HG02678 (cell line): ENCODE measurements at regions not wholly inside any gene's neighbourhood (a gene's known extent, or its start where the extent isn't known, plus 50 kb on each side); places are given as distances from the start of the nearest gene placed in this dataset.

Experiments
- ATAC-seq: cut with Tn5 transposase; IDR thresholded peaks from one replicate; pipeline ENCODE4 v1.9.1; 2021; ENCODE audit warnings: mild to moderate bottlenecking, moderate library complexity; ENCODE audit not compliant: unreplicated experiment

DNA sequence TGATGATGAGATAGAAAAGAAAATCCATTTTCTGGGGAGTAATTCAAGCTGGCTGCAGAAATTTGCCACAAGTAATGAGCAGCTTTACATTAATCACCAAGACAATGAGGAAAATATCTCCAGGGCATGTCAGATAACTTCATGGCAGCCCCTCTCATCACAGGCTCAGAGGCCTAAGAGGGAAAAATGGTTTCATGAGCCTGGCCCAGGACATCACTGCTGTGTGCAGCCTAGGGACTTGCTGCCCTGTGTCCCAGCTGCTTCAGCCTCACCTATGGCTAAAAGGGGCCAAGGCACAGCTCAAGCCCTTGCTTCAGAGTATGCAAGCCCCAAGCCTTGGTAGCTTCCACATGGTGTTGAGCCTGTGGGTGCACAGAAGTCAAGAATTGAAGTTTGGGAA lies 161.7 kb downstream of the OPA1 start:
- no peak for ATAC-seq

DNA sequence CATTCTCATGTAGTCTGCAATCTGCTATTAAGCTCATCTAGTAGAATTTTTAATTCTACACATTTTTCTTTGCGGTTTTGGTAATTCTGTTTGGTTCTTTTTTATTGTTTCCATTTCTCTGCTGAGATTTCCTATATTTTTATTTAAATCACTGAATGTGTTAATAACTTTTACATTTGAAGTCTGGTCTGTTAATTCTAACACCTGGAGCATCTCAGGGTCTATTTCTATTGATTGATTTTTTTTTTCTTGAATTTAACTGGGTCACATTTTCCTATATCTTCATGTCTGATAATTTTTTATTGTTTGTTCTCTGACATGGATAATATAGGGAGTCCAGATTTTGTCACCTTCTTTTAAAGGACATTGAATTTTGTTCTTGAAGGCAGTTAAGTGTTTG lies 163.5 kb downstream of the OPA1 start:
- ATAC-seq = no peak

DNA sequence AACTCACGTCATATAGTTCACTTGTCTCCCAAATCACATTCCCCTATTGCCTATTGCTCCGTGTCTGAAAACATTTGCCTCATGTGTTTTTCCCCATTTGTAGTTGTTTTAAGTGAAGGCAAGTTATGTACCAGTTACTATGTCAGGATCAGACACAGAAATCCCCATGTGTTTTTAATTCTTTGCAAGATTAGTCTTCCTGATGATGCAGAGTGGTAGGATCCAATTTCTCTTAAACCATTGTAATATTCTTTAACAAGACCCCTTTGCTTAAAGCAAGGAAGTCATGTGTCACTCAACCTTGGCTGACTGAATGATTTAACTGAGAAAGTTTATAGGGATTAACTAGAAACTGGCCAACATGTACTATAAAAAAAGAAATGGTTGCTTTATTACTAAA lies 164.4 kb downstream of the OPA1 start:
- ATAC-seq = no peak

DNA sequence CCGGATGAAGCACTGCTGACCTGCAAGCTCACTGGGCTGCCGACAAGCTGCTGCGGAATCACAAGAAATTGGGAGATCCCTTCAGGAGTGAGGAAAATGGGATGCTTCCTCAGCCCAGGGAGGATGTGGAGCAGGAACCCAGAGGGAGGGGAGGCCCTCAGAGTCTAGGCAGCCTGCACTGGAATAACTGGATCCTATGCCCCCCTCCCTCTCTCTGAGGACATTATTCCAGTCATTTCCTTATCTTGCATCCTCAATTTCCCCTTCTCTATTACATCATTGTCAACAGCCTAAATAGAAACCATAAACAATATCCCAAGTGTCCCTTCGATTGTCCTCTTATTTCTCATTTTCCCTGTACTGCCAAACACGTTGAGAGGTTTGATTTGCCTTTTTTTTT lies 169.0 kb downstream of the OPA1 start:
- no peak for ATAC-seq

DNA sequence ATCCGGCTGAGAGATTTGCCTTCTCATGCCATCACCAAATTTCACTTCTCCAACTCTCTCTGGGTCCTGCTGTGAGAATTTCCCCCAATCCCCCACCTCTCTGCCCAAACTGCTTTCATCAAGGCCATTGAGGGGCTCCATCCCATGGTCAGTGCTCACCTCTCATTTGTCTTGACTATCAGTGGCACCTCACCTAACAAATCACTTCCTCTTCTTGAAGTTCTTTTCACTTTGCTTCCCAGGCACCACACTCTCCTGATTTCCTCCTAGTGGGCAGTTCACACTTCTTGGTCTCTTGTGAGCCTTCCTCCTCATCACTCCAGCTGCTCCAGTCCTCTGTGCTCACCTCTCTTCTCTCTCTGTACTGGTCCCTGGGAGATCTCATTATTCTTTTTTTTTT lies 169.6 kb downstream of the OPA1 start:
- no peak for ATAC-seq

DNA sequence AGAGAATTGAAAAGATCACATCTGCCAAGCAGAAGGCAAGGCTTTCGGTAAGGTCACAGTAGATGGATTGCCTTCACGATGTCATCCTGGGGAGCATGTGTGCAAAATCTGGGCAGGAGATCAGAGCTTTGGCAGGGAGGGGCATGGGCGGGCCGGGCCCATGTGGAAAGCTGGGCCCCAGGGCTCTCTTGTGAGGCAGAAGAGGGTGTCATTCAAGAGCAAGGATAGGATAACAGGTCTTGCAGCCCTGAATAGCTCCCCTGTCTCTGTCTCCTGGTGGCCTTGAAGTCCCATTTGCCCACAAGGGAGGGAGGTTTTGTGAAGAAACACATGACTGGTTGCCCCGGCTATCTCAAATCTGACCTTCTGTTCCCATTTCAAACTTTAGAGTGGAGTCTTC lies 172.0 kb downstream of the OPA1 start:
- ATAC-seq = no peak

DNA sequence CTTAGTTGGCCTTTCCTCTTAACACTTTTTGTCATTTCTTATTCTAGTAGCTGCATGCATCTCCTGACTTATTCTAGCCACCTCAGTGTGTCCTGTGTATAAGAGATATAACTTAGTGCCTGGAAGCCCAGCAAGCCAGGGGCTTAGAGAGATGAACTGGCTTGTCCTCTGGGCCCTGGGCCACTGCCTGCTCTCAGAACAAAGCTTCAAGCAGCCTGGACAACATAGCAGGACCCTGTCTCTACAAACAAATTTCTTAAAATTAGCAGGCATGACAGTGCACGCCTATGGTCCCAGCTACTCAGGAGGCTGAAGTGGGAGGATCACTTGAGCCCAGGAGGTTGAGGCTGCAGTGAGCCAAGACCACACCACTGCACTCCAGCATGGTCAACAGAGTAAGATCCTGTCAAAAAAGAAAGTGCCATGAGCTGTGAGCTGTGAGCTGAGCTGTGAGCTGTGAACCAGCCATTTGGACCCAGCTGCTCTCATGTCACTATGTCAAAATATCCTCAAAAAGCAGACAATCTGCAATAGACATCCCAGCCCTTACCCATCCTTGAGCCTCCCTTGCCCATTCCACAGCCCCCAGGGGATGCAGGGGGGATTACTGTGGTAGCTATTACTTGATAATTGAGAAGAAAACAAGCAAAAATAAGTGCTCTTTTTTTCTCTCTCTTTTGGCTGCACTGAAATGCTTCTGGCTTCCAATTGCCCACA lies 174.5 kb downstream of the OPA1 start:
- ATAC-seq = no peak

DNA sequence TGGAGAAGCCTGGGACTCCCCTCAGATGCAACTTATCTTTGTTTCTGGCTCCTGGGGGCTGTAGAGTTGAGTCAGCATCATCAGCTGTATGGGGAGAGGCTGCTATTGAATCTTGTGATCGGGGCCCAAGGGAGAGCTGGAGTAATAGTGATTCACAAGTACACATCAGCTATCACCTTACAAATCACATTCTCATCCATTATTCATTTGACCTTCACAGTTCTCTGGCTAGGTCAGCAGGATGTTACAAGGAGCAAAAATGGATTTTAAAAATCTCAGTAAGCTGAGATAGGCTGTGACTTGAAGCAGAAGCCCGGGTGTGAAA lies 175.0 kb downstream of the OPA1 start:
- no peak for ATAC-seq

DNA sequence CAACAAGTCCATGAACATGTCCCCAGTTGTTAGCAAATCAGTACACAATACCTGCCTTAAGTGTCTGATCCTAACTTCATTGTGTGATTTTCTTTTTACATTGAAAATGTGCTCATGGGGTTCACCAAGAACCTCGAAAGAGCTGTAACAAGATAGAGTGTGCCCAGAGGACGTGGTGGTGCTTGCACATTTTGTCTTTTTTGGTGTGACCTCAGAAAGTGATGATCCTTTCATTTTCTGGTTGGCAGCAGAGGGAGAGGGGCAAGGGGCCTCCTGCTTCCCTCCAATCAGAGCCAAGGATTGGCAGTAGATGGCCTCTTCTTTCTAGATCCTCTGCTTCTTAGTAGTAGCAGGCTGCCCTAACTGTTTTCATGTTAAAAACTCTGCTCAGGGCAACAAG lies 176.4 kb downstream of the OPA1 start:
- ATAC-seq = no peak

DNA sequence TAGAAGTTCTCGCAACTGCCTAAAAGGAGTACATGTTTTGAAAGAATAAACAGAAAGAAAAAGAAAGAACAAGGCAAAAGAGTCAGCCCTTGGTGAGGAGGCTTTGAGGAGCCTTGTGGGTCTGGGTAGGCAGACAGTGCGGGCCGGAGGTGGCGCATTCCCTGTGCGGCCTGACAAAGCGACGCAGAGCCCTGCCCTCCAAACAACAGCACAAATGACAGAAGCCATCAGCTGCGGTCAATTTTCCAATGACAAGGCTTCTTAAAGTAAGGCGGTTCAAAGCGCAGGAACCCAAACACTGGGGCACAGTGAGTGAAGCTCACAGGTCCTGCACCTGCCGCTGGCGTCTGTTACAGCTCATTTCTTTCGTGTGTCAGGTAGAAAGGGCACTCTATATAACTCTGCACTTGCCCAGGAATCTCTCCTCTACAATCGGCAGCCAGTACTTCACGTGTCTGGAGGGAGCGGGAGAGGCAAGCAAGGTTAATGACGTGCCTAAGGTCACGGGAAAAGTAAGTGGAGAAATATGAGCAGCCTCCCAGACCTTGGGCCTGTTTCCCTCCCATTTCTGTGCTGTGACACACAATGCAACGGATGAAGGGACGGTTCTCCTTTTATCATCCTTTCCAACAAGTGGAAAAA lies 178.1 kb downstream of the OPA1 start:
- ATAC-seq = no peak

DNA sequence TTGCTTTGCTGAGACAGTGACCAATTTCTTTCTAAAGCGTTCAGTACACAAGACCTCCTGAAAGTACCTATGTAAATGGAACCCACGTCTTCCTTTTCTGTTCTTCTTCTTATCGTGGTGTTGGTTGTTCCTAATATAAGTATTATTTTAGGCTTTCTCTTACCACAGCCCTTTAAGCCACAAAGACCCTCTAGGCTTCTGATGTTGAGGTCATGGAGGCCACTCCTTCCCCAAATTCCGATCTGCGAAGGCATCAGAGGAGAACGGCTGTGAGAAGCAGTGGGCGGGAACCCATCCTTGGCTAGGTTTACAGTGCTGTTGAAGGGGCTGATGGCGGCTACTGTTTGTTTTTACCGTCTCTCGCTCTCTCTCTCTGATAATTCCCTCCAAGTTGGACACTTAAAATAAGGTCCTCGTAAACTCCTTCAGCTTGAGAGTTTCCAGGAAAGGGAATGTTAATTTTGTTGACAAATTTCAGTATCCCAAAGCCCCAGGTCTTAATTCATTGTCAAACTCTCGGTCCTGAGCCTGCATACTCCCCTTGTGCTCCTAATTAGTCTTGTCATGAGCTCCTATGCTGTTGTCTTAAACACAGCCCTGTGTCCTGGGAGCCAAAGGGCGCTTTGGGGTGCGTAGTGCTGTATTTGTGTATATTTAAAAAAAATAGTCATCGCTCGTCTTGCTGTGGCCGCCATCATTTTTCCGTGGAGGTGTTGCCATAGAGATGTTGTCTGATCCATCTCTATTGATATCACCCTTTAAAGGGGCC lies 178.8 kb downstream of the OPA1 start:
- no peak for ATAC-seq

DNA sequence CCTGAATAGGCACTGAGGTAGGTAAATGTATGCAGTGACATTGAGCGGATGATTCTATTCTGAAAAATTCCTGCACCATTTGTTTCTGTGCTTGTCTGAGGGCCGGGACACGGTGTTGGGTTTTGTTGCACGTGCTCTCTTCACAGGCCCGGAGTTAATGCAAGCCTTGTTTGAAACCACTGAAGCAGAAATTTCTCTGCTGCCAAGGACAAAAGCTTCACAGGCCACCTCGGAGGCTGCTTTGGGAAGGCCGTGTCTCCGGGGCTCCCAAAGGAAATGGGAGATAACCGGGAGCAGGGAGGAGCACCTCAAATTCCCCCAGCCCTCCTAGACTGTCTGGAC lies 179.4 kb downstream of the OPA1 start:
- no peak for ATAC-seq

DNA sequence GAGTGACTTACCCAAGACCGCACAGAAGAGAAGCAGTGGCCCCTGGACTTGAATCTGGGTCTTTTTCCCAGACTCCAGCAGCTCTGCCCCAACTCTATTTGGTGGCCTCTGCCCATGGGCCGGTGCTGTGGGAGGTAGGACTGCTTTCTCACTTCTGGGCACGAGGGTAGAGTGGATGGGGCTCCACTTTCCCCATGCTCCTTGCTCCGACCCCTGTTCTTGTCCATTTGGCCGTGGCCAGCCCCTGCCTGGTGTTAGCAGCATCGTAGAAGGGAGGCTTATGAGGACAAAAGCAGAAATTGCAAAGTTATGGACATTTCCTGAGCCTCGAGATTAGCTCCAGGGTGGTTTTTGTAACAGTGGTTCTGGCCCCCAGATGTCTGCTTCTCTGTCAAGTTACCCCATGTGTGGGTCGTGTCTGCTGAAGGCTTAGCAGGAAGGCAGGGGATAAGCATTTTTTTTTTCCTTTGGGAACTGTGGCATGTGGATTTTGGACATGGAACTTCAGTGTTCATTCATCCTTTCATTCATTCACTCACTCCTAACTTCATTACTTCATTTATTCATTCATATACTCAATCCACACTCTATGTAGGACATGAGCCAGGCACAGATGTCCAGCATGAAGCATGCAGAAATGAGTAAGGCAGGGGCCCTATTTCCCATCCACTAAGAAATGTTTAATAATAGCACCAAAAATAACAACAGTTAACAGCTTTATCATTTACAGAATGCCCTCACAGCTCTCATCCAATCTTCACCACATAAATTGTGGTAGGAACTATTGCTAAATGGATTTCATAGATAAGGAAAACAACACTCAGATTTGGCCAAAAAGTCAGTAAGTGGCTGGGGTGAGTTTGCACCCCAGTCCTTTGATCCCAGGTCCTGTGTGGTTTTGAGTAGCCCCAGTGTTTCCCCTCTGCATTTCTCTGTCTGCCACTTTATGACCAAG lies 180.5 kb downstream of the OPA1 start:
- ATAC-seq = no peak

DNA sequence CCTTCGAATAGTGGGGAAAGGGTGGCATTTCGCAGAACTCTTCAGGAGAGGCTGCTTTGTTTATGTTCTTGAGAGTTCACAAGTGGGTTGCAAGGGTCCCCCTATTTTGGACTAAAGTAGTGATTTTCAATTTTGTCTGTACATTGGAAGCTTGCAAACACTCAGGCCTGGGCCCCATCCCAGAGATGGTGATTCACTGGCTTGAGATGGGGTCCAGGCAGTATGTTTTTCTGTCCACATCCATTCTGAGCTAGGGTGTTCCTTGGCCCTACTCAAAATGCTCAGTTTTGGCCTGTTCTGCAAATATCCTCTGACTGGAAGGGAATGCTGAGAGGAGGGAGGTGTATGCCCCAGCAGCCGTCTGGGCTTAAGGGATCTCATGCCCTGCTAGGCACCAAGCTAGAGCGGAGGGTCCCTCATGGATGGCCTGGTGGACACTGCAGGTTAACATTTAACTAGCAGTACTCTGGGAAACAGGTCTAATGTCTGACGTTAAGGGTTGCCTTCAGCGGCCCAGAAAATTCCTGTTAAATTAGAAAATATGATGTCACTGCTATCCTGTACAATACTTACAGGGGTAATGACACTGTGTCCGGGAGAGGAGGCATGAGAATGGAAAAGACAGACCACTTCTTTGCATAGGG lies 181.4 kb downstream of the OPA1 start:
- ATAC-seq = no peak

DNA sequence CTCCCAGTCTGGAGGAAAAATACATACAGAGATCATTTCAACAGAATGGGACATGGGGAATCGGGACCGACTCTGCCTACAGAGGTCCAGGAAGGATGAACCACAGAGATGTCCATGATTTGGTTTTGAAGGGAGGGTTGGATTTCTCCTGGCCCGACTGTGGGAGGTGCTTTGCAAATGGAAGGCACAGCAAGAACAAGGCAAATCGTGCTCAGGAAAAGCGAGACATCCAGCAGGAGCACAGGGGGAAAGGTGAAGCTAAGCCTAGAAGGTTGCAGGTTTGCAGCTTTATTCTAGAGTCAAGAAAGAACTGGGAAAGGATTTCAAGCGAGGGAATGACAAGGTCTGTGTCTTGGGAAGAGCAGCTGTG lies 181.9 kb downstream of the OPA1 start:
- ATAC-seq = no peak

DNA sequence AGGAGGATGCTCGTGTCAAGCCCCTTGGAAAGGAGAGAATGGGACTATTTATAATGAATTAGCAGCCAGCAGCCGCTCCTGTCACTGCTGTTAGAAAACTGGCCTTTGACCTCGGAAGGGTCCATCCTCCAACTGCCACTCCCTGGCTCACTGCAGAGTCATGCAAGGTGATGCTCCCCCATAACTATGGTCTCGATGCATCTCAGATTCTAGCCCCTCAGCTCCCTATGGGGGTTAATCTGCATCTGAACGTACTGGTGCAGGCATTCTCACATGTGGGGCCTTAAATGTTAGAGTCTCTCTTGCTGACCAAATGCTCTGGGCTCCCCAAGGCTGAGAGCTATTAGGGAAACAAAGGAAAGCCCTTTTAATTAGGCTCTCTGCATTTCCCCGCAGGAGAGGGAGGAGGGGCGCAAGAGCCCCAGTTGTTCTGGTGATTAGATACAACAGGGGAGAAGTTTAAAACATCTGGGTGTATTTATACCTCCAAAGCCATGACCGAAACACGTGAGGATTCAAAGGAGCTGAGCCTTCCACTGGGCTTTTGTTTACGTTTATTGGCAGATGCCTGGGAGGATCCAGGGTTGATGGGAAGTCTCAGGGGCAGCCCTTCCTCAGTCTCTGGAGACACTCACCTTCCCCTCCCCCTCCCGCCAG lies 182.5 kb downstream of the OPA1 start:
- ATAC-seq = no peak

DNA sequence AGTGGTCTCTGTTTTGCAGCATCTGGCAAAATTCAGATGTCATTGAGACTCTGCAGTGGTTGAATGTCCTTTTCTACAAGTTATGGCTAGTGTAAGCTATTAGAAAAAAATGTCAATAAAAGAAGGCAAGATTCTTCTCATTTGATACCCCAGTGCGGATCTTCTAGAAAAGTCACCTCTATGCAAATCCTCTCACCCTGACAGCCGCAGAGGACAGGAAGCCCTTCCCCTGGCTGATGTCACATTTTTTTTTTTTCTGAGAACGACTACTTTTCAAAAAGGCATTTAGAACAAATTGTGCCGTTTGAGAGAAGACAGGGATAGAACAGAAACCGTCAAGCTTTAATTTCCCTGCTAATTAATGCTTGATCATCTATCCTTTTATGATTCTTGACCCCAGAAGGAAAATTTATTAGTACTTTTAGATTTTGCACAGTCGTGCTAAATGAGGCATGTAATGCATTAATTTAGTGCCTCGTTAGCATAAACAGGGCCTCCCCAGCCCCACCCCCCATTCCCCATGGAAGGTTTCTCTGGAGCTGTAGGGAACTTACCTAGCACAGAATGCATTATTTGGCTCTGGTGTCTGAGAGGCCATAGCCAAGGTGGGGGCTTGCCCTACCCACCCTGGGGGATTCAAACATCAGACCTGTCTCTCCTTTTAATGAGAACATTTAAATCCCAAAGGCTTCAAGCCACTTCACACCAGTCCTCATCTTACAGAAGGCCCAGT lies 183.8 kb downstream of the OPA1 start:
- peak; percentile 41 for ATAC-seq

DNA sequence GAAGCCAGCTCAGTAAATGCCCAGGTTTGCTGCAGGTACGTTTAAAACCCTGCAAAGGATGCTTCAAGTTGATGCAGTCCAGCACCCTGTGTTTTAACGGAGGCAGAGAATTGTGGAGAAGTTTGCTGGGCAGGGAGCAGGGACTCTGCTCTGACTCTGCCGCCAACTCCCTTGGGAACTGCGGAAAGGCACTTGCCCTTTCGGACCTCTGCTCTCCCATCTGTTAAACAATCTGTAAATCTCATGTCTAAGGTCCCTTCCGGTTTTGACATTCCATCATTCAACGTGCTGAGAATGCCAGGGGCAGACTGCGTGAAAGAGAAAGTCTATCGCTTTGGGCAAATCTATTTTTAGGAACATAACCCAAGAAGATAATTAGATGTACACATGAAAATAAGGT lies 184.5 kb downstream of the OPA1 start:
- ATAC-seq = no peak

DNA sequence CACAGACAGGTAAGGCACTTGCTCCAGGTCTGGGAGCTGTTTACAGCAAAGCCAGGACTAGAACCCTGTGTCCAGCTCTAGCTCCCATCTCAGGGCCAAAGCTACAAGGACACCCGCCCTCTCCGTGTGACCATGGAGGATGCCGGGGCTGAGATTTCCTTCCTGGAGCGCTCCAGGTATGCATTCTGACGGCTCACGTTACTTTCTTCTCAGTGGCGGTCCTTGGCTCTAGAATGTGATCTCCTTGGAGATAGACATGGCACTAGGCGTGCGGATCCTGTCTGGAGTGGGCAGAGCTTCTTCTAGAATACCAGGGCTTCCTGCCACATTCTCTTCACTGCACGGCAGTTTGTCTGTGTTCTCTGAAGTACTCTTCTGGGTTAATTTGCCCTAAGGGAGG lies 185.7 kb downstream of the OPA1 start:
- ATAC-seq = no peak

DNA sequence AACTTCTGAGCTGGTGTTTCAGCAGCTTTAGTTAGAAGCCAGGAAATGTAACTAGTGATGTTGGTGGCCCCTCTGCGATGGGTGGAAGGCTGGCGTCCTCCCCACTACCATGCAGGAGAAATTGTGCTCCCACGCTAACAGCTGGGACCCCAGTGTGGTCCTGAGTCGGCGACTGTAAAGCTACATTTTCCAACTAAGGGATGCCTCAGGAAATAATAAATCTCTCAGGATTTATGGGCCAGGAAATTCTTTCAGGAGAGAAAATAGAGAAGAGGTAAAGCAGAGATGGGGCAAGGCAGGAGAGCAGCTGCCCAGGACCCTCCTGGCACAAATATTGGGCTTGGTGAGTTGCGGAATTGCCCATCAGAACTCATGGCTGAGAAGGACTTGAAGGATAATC lies 186.9 kb downstream of the OPA1 start:
- no peak for ATAC-seq
